ENCODE measurements at regions not wholly inside any gene's neighbourhood (a gene's known extent, or its start where the extent isn't known, plus 50 kb on each side); places are given as distances from the start of the nearest gene placed in this dataset.

GRCh38 chr3:20302766-20303165 is 116.8 kb upstream of the SGO1 start:
- TF ChIP-seq EZH2phosphoT487 (IDR thresholded peaks at IDR 0.05; ENCODE audit: low read length) (no peak), CTCF (IDR thresholded peaks at IDR 0.05; ENCODE audit: low read length) (no peak)
